ENCODE measurements at regions not wholly inside any gene's neighbourhood (a gene's known extent, or its start where the extent isn't known, plus 50 kb on each side); places are given as distances from the start of the nearest gene placed in this dataset.

GRCh38 chr4:28545986-28546385 lies 1685.3 kb downstream of the STIM2 start:
- in situ Hi-C loops (cut with HindIII; ENCODE audit: low sequenced_read_pairs): no loop called here
- no peak for TF ChIP-seq CTCF (IDR thresholded peaks at IDR 0.05; ENCODE audit: low read depth, low read length, missing control alignments)
- H3K4me3 ChIP-seq (ENCODE audit: low read depth, low read length): no peak overlapping the region
- DNase-seq (ENCODE audit: low read depth): no peak

GRCh38 chr4:28548136-28548535 lies 1687.5 kb downstream of the STIM2 start:
- DNase-seq (ENCODE audit: low read depth): no peak
- in situ Hi-C loops (cut with HindIII; ENCODE audit: low sequenced_read_pairs): no loop called here
- no peak overlapping the region for H3K4me3 ChIP-seq (ENCODE audit: low read depth, low read length)
- no peak for TF ChIP-seq CTCF (IDR thresholded peaks at IDR 0.05; ENCODE audit: low read depth, low read length, missing control alignments)

GRCh38 chr4:28548594-28548993 lies 1688.0 kb downstream of the STIM2 start:
- DNase-seq (ENCODE audit: low read depth): no peak
- no peak overlapping the region for H3K4me3 ChIP-seq (ENCODE audit: low read depth, low read length)
- in situ Hi-C loops (cut with HindIII; ENCODE audit: low sequenced_read_pairs): no loop called here
- TF ChIP-seq CTCF (IDR thresholded peaks at IDR 0.05; ENCODE audit: low read depth, low read length, missing control alignments): no peak

GRCh38 chr4:28555866-28556265 lies 1695.2 kb downstream of the STIM2 start:
- TF ChIP-seq CTCF (IDR thresholded peaks at IDR 0.05; ENCODE audit: low read depth, low read length, missing control alignments): no peak

GRCh38 chr4:28557755-28558154 lies 1697.1 kb downstream of the STIM2 start:
- in situ Hi-C loops (cut with HindIII; ENCODE audit: low sequenced_read_pairs): no loop called here
- no peak overlapping the region for H3K4me3 ChIP-seq (ENCODE audit: low read depth, low read length)
- TF ChIP-seq CTCF (IDR thresholded peaks at IDR 0.05; ENCODE audit: low read depth, low read length, missing control alignments): no peak
- DNase-seq (ENCODE audit: low read depth): no peak

More at GRCh38 chr4:28555866-28556265, 1695.2 kb downstream of the STIM2 start:
- no peak for DNase-seq (ENCODE audit: low read depth)
- in situ Hi-C loops (cut with HindIII; ENCODE audit: low sequenced_read_pairs): no loop called here
- H3K4me3 ChIP-seq (ENCODE audit: low read depth, low read length): no peak overlapping the region

- TF ChIP-seq CTCF (IDR thresholded peaks at IDR 0.05; ENCODE audit: low read depth, low read length, missing control alignments): no peak
- in situ Hi-C loops (cut with HindIII; ENCODE audit: low sequenced_read_pairs): no loop called here
- H3K4me3 ChIP-seq (ENCODE audit: low read depth, low read length): no peak overlapping the region
- no peak for DNase-seq (ENCODE audit: low read depth)
Measured at GRCh38 chr4:28558895-28559294, 1698.3 kb downstream of the STIM2 start.

GRCh38 chr4:28562913-28563312 lies 1702.3 kb downstream of the STIM2 start:
- in situ Hi-C loops (cut with HindIII; ENCODE audit: low sequenced_read_pairs): no loop called here
- no peak for TF ChIP-seq CTCF (IDR thresholded peaks at IDR 0.05; ENCODE audit: low read depth, low read length, missing control alignments)

More at GRCh38 chr4:28562913-28563312, 1702.3 kb downstream of the STIM2 start:
- H3K4me3 ChIP-seq (ENCODE audit: low read depth, low read length): no peak overlapping the region
- DNase-seq (ENCODE audit: low read depth): no peak

All from astrocyte of the cerebellum (primary cell).